KBM-7 (cell line): ENCODE measurements at regions not wholly inside any gene's neighbourhood (a gene's known extent, or its start where the extent isn't known, plus 50 kb on each side); places are given as distances from the start of the nearest gene placed in this dataset.
"Not testable (repeated sequence)": the region's sequence is repeated elsewhere in the genome, so short reads cannot be mapped to it uniquely, and the experiment has no call there.

ENCODE experiments used
- DNase-seq: peaks from one replicate; pipeline ENCODE4 v3.0.0-alpha.2; 2015
- in situ Hi-C: fragments of 300-500 bp; cut with MboI; formaldehyde crosslinking; loops from 2 replicates; pipeline ENCODE4 v1.14.3; 2020; ENCODE audit warnings: low sequenced_read_pairs, low pct_unique_long_range_greater_than_20kb, mixed read lengths

DNA sequence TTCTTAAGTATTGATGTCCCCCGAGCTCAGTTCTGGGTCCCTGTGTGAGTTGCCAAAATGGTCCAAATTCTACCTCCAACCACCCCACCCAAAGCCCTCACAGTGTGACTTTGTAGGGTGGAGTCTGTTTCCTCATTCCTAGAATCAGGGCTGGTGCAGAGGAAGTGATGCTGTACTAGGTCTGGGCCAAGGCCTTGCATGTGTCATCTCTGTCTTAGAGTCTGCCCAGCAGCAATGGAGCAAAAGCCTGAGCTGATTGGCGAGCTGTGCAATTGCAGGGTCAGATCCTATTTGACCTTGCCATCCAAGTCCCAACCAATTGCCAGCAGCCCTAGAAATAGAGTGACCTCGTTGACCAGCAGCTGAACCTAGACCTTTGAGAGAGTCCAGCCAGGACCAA lies 97.0 kb upstream of the ANKRD10 start:
- in situ Hi-C loops: no loop called here

GRCh38 chr13:111008351-111008750 lies 93.5 kb upstream of the ANKRD10 start:
- in situ Hi-C loops: no loop called here
- no peak for DNase-seq

More for the DNA sequence above, 97.0 kb upstream of the ANKRD10 start:
- no peak for DNase-seq

GRCh38 chr13:111007209-111007608 lies 92.3 kb upstream of the ANKRD10 start:
- in situ Hi-C loops: no loop called here
- peak; percentile 70 for DNase-seq

DNA sequence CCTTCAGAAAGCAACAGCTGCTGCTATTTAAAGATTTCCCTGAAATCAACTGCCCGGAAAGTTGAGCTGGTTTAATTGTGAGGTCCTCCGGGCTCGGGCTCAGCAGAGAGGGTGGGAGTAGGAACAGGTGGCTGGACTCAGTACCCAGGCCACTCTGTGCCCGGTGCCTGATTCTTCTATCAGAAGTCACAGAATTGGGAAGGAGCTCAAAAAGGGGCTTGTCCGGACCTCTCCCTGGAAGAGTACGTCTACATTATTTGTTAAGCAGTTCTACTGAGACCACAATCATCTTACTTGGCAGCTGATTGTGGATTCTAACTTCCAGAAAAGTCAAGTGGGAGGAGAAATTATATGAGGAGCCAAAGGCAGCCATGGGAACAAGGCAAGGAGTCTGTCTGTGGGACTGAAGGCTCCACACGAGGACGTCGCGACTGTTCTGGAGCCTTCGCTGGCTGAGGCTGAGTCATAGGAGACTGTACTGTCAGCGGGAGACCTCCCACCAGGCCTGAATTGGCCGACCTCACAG lies 91.7 kb upstream of the ANKRD10 start:
- in situ Hi-C loops: no loop called here
- DNase-seq: no peak

- no peak for DNase-seq
- in situ Hi-C loops: no loop called here
Observed at GRCh38 chr13:111005808-111006505, 91.1 kb upstream of the ANKRD10 start.

GRCh38 chr13:111005364-111005763 lies 90.5 kb upstream of the ANKRD10 start:
- no peak for DNase-seq
- in situ Hi-C loops: no loop called here

DNA sequence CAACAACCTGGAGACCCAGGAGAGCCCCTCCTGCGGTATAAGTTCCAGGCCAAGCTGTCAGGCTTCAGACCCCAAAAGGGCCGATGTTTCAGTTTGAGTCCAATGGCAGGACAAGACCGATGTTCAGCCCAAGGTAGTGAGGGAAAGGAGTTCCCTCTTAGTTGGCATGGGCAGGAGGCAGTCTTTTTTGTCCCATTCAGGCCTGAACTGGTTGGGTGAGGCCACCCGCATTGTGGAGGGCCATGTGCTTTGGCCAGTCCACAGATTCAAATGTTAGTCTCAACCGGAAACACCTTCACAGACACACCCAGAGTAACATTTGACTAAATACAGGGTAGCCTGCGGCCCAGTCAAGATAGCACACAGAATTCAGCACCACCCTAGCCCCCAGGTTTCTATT lies 89.6 kb upstream of the ANKRD10 start:
- in situ Hi-C loops: no loop called here
- DNase-seq: no peak

DNA sequence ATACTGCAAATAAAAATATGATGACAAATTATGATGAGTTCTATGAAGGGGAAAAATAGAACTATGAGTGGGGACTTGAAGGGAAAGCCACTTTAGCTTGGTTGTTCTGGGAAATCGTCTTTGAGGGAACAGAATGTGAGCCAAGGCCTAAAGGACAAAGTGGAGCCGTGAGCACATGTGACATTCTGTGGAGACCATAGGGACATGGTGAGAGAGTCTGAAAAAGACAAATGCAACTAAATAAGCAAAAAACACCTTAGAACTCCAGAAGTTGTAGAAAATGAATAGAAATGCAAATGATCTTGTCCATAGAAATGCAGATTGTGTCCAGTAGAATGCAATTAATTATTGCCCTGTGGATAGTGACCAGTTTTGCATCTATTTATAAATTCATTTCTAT lies 86.8 kb upstream of the ANKRD10 start:
- DNase-seq: no peak
- in situ Hi-C loops: no loop called here

GRCh38 chr13:110993788-110994187 lies 78.9 kb upstream of the ANKRD10 start:
- DNase-seq: no peak
- in situ Hi-C loops: no loop called here

DNA sequence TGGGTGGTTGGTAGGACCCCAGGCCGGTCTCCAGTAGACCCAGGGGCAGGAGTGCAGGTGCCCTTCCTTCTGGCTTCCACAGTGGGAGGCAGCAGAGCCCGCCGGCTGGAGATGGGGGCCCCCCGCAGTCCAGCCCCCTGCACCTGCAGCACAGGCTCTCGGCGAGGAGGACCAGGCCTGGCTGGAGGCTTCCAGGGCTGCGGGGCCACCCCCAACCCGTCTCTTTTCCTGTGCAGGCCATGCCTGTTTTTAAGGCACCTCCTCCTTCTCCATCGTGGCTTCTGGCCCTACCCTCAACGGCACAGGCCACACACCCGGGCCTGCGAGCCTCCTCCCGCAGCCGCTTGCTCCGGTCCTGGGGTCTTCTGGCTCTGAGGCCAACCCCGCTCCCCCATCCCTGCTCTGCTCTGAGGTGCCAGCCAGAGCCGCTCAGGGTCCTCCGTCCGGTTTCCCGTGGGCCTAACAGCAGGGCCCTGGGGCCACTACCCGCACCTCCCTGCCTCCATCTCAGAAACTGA lies 77.2 kb upstream of the ANKRD10 start:
- in situ Hi-C loops: no loop called here
- DNase-seq: no peak

DNA sequence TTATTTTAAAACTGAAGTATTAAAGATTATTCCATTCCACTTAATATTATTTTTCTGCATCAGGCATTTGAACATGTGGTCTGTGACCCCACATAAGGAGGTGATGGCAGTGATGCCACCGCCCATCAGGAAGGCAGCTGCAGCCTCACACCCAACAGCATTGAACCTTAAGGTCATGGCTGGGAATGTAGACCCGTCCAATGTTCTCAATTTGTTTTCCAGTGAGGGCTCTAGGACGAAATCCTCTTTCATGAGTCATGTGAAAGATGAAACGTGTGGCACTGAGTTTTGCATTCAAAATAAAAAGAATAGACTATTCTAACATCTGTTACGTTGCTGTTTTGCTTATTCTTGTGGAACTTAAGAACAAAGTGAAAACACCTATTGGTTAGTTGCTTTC lies 74.5 kb upstream of the ANKRD10 start:
- in situ Hi-C loops: no loop called here
- no peak for DNase-seq

GRCh38 chr13:110985541-110985940 lies 70.7 kb upstream of the ANKRD10 start:
- in situ Hi-C loops: no loop called here
- no peak for DNase-seq

DNA sequence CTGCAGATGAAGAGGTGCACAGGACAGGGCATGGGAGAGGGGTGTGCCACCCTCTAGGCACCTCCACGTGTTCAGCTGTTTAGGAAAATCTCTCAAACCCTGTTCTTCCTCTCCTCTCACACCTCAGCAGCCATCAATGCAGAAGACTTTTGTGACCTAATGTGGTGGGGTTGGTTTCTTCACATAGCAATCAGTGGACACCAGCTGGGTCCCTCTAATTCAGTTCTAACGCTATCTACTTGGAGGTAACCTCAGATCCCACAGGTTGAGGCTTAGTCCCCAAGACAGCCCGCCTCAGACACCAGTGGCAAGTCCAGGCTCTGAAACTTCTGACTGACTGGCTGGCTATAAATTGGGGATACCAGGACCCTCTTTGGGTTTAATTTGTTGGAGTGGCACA lies 69.9 kb upstream of the ANKRD10 start:
- in situ Hi-C loops: no loop called here
- no peak for DNase-seq

- in situ Hi-C loops: no loop called here
- DNase-seq: no peak
Observed at GRCh38 chr13:110984381-110984780, 69.5 kb upstream of the ANKRD10 start.

GRCh38 chr13:110983241-110983640 lies 68.4 kb upstream of the ANKRD10 start:
- in situ Hi-C loops: no loop called here
- no peak for DNase-seq

- in situ Hi-C loops: no loop called here
Observed at GRCh38 chr13:110981379-110981778, 66.5 kb upstream of the ANKRD10 start.

GRCh38 chr13:110980921-110981320 lies 66.1 kb upstream of the ANKRD10 start:
- in situ Hi-C loops: no loop called here
- DNase-seq: no peak

More at GRCh38 chr13:110981379-110981778, 66.5 kb upstream of the ANKRD10 start:
- no peak for DNase-seq

DNA sequence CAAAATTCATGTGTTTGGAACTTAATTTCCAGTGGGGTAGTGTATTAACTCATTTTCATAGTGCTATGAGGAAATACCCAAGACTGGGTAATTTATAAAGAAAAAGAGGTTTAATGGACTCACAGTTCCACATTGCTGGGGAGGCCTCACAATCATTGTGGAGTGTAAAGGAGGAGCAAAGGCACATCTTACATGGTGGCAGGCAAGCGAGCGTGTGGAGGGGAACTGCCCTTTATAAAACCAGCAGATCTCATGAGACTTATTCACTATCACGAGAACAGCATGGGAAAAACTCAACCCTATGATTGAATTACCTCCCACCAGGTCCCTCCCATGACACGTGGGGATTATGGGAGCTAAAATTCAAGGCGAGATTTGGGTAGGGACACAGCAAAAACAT lies 64.3 kb upstream of the ANKRD10 start:
- DNase-seq, in situ Hi-C loops: not testable (repeated sequence)

DNA sequence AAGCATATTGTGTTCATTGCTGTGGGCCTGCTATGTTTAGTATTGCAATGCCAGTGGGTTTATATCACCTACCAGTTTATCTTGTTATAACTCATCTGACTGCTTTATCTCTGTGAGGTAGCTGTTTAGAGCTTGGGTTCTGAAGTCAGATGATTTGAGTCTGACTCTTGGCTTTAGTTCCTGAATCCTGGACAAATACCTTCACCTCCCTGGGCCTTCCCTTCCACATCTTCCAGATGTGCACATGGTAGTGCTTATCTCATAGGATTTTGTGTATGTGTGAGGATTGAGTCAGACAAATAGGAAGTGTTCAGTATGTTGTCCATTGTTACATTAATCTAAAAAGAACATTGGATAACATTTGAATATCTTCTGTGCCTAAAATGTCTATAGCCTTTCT lies 63.5 kb upstream of the ANKRD10 start:
- in situ Hi-C loops: no loop called here
- DNase-seq: no peak

DNA sequence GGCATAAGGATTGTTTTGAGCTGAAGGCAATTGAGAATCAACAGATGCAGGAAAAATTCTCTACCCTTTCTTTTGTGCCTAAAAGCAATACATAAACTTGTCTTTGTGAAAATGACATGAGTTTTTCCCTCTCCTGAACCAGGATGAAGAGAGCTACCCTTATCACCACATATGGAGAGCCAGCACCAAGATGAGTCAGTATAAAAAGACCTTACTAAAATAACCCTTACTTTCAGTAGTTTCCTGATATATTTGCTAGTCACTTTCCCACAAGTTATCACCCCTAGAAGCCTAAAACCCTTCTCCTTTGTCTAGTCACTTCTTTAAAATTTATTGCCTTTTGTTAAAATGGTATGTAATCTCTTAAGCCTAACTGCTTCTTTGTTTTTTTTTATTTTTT lies 61.9 kb upstream of the ANKRD10 start:
- no peak for DNase-seq
- in situ Hi-C loops: no loop called here
